ENCODE measurements at regions not wholly inside any gene's neighbourhood (a gene's known extent, or its start where the extent isn't known, plus 50 kb on each side); places are given as distances from the start of the nearest gene placed in this dataset.

DNA sequence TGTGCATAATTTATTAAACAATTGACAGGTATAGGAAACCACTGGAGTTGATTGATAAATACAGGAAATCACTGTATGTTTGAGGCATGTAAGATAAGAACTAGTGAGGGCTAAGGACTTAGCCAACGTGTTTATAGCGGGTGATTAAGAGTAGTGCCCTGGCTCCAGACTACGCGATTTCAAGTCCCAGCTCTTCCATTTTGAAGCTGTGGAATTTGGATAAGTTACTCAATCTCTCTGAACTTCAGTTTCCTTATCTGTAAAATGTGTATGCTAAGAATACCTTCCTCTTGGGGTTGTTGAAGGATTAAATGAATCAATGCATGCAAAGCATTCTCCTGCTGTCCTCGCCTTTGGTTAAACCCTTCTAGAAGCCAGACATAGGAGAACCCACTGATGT is 143.3 kb upstream of the GJB5 start:
- no peak for TF ChIP-seq CTCF (conservative IDR thresholded peaks at IDR 0.05; ENCODE audit: low read depth, low read length)
- no peak for DNase-seq (ENCODE audit: low read depth)

DNA sequence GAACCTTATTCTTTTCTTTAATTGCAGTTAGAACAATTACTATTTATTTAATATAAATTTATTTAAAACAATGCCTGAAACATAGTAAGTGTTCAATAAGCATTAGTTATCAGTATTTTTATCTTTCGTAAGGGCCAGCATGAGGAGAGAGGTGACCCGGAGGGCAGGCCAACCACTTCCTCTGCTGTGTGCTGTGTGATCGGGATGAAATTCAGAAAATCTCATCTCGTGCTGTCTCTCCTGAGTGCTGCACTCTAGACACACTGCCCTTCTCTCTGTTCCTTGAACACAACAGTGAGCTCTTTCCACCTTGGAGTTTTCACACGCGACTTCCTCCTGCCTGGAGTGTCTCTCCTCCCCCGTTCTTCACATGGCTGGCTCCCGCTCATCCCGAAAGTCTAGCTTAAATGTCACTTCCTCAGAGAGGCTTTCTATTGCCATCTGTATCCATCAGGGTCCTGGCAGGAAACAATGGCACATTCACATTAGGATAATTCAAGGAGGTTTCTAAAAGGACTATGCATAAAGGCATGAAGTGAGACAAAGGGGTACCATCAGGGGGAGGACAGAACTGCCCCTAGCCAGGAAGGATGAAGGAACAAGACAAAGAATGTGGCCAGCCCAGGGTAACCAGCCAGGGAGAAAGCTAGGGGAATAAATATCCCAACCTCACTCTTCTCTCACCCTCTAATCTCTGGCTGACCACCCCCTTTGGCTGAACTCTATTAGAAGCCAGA is 142.6 kb upstream of the GJB5 start:
- H3K4me3 ChIP-seq (ENCODE audit: low read depth, low read length): no peak overlapping the region
- no peak for DNase-seq (ENCODE audit: low read depth)
- no peak for TF ChIP-seq CTCF (conservative IDR thresholded peaks at IDR 0.05; ENCODE audit: low read depth, low read length)

More for the DNA sequence above, 143.3 kb upstream of the GJB5 start:
- H3K4me3 ChIP-seq (ENCODE audit: low read depth, low read length): no peak overlapping the region

GRCh38 chr1:34617321-34618118 is 137.3 kb upstream of the GJB5 start:
- TF ChIP-seq CTCF (conservative IDR thresholded peaks at IDR 0.05; ENCODE audit: low read depth, low read length): no peak
- DNase-seq (ENCODE audit: low read depth): no peak
- H3K4me3 ChIP-seq (ENCODE audit: low read depth, low read length): no peak overlapping the region

- H3K4me3 ChIP-seq (ENCODE audit: low read depth, low read length): no peak overlapping the region
- no peak for TF ChIP-seq CTCF (conservative IDR thresholded peaks at IDR 0.05; ENCODE audit: low read depth, low read length)
- DNase-seq (ENCODE audit: low read depth): no peak
Observed at GRCh38 chr1:34618381-34618780, 136.5 kb upstream of the GJB5 start.

- DNase-seq (ENCODE audit: low read depth): no peak
- TF ChIP-seq CTCF (conservative IDR thresholded peaks at IDR 0.05; ENCODE audit: low read depth, low read length): no peak
- no peak overlapping the region for H3K4me3 ChIP-seq (ENCODE audit: low read depth, low read length)
Observed at GRCh38 chr1:34619256-34619655, 135.6 kb upstream of the GJB5 start.

GRCh38 chr1:34621916-34622315 is 132.9 kb upstream of the GJB5 start:
- no peak for TF ChIP-seq CTCF (conservative IDR thresholded peaks at IDR 0.05; ENCODE audit: low read depth, low read length)
- no peak for DNase-seq (ENCODE audit: low read depth)

More at GRCh38 chr1:34621916-34622315, 132.9 kb upstream of the GJB5 start:
- no peak overlapping the region for H3K4me3 ChIP-seq (ENCODE audit: low read depth, low read length)
